GM12891 (cell line): ENCODE measurements at regions not wholly inside any gene's neighbourhood (a gene's known extent, or its start where the extent isn't known, plus 50 kb on each side); places are given as distances from the start of the nearest gene placed in this dataset.

Experiments
- POLR2A ChIP-seq: IDR thresholded peaks from 2 replicates; pipeline ENCODE4 v1.6.1; 2011; ENCODE audit warnings: low read depth, low read length, control low read depth
- TAF1 ChIP-seq: IDR thresholded peaks from 2 replicates; pipeline ENCODE4 v1.6.1; 2011; ENCODE audit warnings: low read depth, low read length, control low read depth

- no peak for TF ChIP-seq POLR2A
- TF ChIP-seq TAF1, result no peak
Measured at GRCh38 chr21:18705971-18706370, 302.4 kb upstream of the TMPRSS15 start.
